GM13977 (cell line): ENCODE measurements at regions not wholly inside any gene's neighbourhood (a gene's known extent, or its start where the extent isn't known, plus 50 kb on each side); places are given as distances from the start of the nearest gene placed in this dataset.

Source experiments
- DNase-seq: peaks from one replicate; pipeline ENCODE4 v3.0.0; 2012; ENCODE audit warnings: low spot score
- CTCF ChIP-seq: IDR thresholded peaks from 2 replicates; pipeline ENCODE4 v1.5.1; 2012; ENCODE audit warnings: mild to moderate bottlenecking, control low read depth; ENCODE audit not compliant: insufficient read depth; ENCODE audit errors: extremely low read depth, missing control alignments
- in situ Hi-C: fragments of 300-500 bp; cut with MboI; formaldehyde crosslinking; loops from one replicate; pipeline ENCODE4 v1.12.0; 2022; ENCODE audit warnings: low sequenced_read_pairs, low pct_unique_long_range_greater_than_20kb, mixed read lengths, inconsistent platforms; ENCODE audit not compliant: unreplicated experiment

- in situ Hi-C loops = no loop called here
- DNase-seq = no peak
- no peak for TF ChIP-seq CTCF
These were observed 479.1 kb downstream of the SUCLA2 start for GRCh38 chr13:47521890-47522487.

- no peak for TF ChIP-seq CTCF
- DNase-seq = no peak
- in situ Hi-C loops = no loop called here
These were observed 481.4 kb downstream of the SUCLA2 start for GRCh38 chr13:47519626-47520025.

- DNase-seq = no peak
- in situ Hi-C loops = no loop called here
- no peak for TF ChIP-seq CTCF
These were observed 482.5 kb downstream of the SUCLA2 start for GRCh38 chr13:47518530-47518929.

GRCh38 chr13:47511647-47512046 lies 489.4 kb downstream of the SUCLA2 start:
- no peak for DNase-seq
- TF ChIP-seq CTCF = no peak
- in situ Hi-C loops = no loop called here

GRCh38 chr13:47508527-47509228 lies 492.4 kb downstream of the SUCLA2 start:
- no peak for TF ChIP-seq CTCF
- no peak for DNase-seq
- in situ Hi-C loops = no loop called here

- in situ Hi-C loops = no loop called here
- no peak for DNase-seq
- no peak for TF ChIP-seq CTCF
These were observed 497.6 kb downstream of the SUCLA2 start for GRCh38 chr13:47503475-47503874.
